Tibial nerve (tissue), 4 donors: ENCODE measurements at regions not wholly inside any gene's neighbourhood (a gene's known extent, or its start where the extent isn't known, plus 50 kb on each side); places are given as distances from the start of the nearest gene placed in this dataset.
A peak's percentile ranks its signal among the peaks of the same experiment; 100 is the strongest.
"Not testable (repeated sequence)": the region's sequence is repeated elsewhere in the genome, so short reads cannot be mapped to it uniquely, and the experiment has no call there.

ENCODE experiments used
- DNase-seq, 2 donors: peaks; one replicate each; pipeline ENCODE4 v3.0.0-alpha.2; 2019; ENCODE audit warnings: low spot score in 2 of 2
- H3K27ac ChIP-seq, 4 donors: fragments of 200-600 bp; sonication (generic) in 3 of 4; one replicate each; pipeline ENCODE4 v1.5.1; 2017 to 2019; ENCODE audit warnings: mild to moderate bottlenecking in 1 of 4
- H3K27me3 ChIP-seq, 2 donors: fragments of 200-600 bp; sonication (generic) in 1 of 2; one replicate each; pipeline versions ENCODE4 v1.5.1 to v1.6.0; 2017 to 2019
- H3K36me3 ChIP-seq, 3 donors: fragments of 200-600 bp; sonication (generic); one replicate each; pipeline ENCODE4 v1.5.1; 2018 to 2019
- H3K4me1 ChIP-seq, 4 donors: fragments of 200-600 bp; sonication (generic) in 3 of 4; one replicate each; pipeline ENCODE4 v1.5.1; 2017 to 2019
- H3K4me3 ChIP-seq, 4 donors: fragments of 200-600 bp; sonication (generic) in 3 of 4; one replicate each; pipeline ENCODE4 v1.5.1; 2017 to 2019; ENCODE audit warnings: mild to moderate bottlenecking in 1 of 4, moderate library complexity in 1 of 4
- H3K9me3 ChIP-seq, 4 donors: fragments of 200-600 bp; sonication (generic) in 3 of 4; one replicate each; pipeline ENCODE4 v1.5.1; 2017 to 2019
- CTCF ChIP-seq, 5 experiments: fragments of 200-600 bp in 3 of 5; fragments of 450-650 bp in 2 of 5; sonication (generic) in 3 of 5; IDR thresholded peaks; one replicate each; pipeline ENCODE4 v1.5.1; 2016 to 2019; ENCODE audit warnings: antibody characterized with exemption in 5 of 5, mild to moderate bottlenecking in 3 of 5, moderate library complexity in 2 of 5
- EP300 ChIP-seq, 2 donors: sonication (generic); formaldehyde crosslinking; IDR thresholded peaks; one replicate each; pipeline ENCODE4 v1.6.1; 2017; ENCODE audit warnings: antibody characterized with exemption in 2 of 2, mild to moderate bottlenecking in 1 of 2
- POLR2A ChIP-seq, 2 donors: fragments of 450-650 bp; IDR thresholded peaks; one replicate each; pipeline ENCODE4 v1.6.1; 2017; ENCODE audit warnings: antibody characterized with exemption in 2 of 2, mild to moderate bottlenecking in 2 of 2, moderate library complexity in 2 of 2
- WGBS, 2 donors: methylation state at CpG; one replicate each; pipeline ENCODE4 v1.1.5; 2018; 5-methylcytosine and 5-hydroxymethylcytosine counted together

DNA sequence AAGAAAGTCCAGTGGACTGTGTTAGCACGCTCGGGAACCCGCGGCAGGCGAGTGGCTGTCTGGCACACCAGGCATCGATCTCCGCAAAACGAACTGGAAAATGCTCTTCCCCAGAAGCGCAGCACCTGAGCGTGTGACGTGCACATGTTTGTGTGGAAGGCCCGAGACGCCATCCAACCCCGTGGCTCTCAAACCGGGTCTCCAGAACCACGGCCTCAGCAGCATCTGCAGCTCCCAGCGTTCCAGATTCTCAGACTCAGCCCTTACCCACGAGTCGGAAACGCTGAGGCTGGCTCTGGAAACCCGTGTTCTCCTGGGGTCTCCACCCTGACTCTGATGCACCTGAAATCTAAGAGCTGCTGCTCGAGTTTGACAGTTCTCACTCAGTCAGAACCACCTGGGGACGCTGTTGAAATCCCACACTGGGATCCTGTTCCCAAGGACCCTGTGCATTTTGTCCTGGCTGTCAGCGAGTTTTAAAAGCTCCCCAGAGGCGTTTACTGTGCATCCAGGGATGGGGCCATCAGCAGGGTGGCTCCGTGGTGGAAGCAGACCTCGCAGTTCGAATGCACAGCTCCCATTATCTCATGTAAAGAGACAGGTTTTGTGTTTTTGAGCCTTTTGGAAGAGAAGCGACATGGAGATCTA is 69.0 kb downstream of the DLL1 start:
- Histone ChIP-seq H3K4me1 (peaks cover 0 to 9% (median 0%) of the 10 kb centered on the region in 4 donors), H3K9me3 (no peaks in the 10 kb centered on the region), H3K27me3 (peaks cover 0 to 4% of the 10 kb centered on the region in 2 donors), H3K27ac (no peak overlapping the region), H3K4me3 (no peak overlapping the region), H3K36me3 (no peaks in the 10 kb centered on the region)
- WGBS, 2 donors, result 78% methylated on average over 29 of the region's 29 CpGs
- TF ChIP-seq EP300 (IDR thresholded peaks at IDR 0.05), result no peak
- TF ChIP-seq POLR2A (IDR thresholded peaks at IDR 0.05), result no peak
- no peak for DNase-seq

DNA sequence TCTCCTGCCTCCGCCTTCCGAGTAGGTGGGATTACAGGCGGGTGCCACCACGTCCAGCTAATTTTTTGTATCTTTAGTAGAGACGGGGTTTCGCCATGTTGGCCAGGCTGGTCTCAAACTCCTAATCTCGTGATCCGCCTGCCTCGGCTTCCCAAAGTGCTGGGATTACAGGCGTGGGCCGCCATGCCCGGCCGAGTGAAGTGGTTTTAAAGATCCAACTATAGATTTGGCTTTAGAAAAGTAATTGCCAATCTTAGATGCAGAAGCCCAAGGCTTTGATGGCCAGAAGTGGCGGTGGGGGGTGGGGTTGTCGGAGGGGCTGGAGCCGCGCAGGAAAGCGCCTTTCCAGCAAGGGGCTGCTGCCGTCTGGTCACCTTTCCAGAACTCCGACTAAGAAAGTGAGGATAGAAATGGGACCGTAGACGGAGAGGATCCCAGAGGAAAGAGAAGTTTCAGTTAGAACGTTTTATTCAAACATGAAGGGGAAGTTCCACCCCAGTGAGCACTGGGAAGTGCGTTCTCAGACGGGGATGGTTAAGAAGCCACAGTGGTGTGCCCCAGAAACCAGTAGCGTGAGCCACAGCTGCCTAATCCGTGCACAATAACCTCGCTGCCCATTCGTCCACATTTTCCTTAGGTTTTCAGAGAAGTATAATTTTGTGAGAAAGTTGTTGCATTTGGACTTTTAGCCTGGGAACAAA is 69.7 kb downstream of the DLL1 start:
- Histone ChIP-seq H3K36me3 (no peaks in the 10 kb centered on the region), H3K4me1 (peaks cover 0 to 9% (median 0%) of the 10 kb centered on the region in 4 donors), H3K9me3 (no peaks in the 10 kb centered on the region), H3K4me3 (no peak overlapping the region), H3K27ac (no peak overlapping the region), H3K27me3 (peaks cover 0 to 4% of the 10 kb centered on the region in 2 donors)
- TF ChIP-seq CTCF (IDR thresholded peaks at IDR 0.05) (no peak), EP300 (IDR thresholded peaks at IDR 0.05) (no peak), POLR2A (IDR thresholded peaks at IDR 0.05) (no peak)
- no peak for DNase-seq
- 80 to 85% methylated on average over 29 of the region's 29 CpGs for WGBS, 2 donors

DNA sequence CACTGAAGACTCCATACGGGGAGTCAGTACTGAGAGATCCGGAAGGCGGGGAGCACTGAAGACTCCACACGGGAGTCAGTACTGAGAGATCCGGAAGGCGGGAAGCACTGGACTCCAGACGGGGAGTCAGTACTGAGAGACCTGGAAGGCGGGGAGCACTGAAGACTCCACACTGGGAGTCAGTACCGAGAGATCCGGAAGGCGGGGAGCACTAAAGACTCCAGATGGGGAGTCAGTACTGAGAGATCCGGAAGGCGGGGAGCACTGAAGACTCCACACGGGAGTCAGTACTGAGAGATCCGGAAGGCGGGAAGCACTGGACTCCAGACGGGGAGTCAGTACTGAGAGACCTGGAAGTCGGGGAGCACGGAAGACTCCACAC is 77.2 kb downstream of the DLL1 start:
- H3K36me3 ChIP-seq, H3K9me3 ChIP-seq, H3K4me3 ChIP-seq, H3K4me1 ChIP-seq, H3K27ac ChIP-seq, DNase-seq, H3K27me3 ChIP-seq: not testable (repeated sequence)
- 92 to 93% methylated on average over 17 to 19 of the region's 19 CpGs for WGBS, 2 donors

DNA sequence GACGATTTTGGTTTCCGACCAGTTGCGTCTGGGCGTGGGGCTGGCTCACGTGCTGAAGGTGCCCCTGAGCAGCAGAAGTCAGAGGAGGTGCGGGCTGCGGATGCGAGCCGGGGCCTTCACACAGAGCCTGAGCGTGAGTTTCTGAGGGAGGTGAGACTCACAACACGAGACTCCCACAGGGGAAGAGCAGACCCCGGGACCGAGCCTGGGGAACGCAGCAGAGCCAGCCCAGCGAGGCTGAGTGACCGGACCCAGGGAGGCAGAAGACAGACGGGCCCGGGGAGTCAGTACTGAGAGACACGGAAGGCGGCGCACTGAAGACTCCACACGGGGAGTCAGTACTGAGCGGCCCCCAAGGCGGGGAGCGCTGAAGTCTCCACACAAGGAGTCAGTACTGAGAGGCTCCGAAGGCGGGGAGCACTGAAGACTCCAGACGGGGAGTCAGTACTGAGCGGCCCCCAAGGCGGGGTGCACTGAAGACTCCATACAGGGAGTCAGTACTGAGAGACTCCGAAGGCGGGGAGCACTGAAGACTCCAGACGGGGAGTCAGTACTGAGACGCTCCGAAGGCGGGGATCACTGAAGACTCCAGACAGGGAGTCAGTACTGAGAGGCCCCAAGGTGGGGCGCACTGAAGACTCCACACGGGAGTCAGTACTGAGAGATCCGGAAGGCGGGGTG is 77.8 kb downstream of the DLL1 start:
- H3K36me3 ChIP-seq, result no peaks in the 10 kb centered on the region
- TF ChIP-seq EP300 (IDR thresholded peaks at IDR 0.05) (no peak), POLR2A (IDR thresholded peaks at IDR 0.05) (no peak), CTCF (IDR thresholded peaks at IDR 0.05) (no peak)
- no peak overlapping the region for H3K27ac ChIP-seq
- no peaks in the 10 kb centered on the region for H3K9me3 ChIP-seq
- peak in 1 of 2 donors; percentile 1 for DNase-seq
- no peaks in the 10 kb centered on the region for H3K4me1 ChIP-seq
- WGBS, 2 donors, result 88 to 92% methylated on average over 39 to 40 of the region's 40 CpGs
- H3K4me3 ChIP-seq, result no peak overlapping the region
- H3K27me3 ChIP-seq, result peaks cover 0 to 2% of the 10 kb centered on the region in 2 donors

DNA sequence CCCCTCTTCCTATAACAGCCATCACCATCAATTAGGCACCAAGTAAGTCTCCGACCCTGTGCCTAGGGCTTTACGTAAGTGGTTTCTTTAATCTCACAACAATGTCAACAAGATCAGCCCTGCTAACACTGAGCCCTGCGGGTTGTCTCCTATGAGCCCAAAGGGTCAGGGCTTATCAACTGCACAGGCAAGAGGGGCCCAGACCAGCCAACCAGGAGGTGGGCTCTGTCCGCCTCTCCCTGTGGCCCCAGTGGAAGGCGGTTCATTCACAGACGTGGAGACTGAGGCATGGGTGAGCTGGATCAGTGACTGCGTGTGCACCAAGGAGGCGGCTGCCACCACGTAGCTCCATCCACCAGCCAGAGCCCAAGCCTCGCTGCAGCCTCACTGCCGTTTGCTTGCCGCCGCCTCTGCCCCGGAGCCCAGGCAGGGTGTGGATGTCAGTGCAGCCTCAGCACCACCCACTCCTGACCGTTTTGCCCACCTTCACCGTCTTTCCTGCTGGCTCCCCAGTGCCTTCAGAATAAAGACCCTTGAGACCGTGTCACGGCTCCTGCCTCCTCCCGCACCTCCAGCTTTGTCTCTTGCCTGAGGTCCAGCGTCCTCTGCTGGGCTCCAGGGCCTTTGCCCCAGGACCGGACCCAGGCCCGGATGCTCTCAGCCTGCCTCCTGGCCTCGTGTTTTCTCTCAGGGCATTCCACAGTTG is 78.7 kb downstream of the DLL1 start:
- DNase-seq, result peak in 1 of 2 donors; percentile 2
- Histone ChIP-seq H3K4me1 (no peaks in the 10 kb centered on the region), H3K9me3 (no peaks in the 10 kb centered on the region), H3K27ac (no peak overlapping the region), H3K4me3 (no peak overlapping the region), H3K36me3 (no peaks in the 10 kb centered on the region), H3K27me3 (peaks cover 0 to 2% of the 10 kb centered on the region in 2 donors)
- 79 to 83% methylated on average over 21 to 23 of the region's 23 CpGs for WGBS, 2 donors
- TF ChIP-seq POLR2A (IDR thresholded peaks at IDR 0.05) (no peak), EP300 (IDR thresholded peaks at IDR 0.05) (no peak), CTCF (IDR thresholded peaks at IDR 0.05) (no peak)
